ENCODE measurements at regions not wholly inside any gene's neighbourhood (a gene's known extent, or its start where the extent isn't known, plus 50 kb on each side); places are given as distances from the start of the nearest gene placed in this dataset.

GRCh38 chr6:51098791-51099190 lies 280.1 kb downstream of the TFAP2B start:
- TF ChIP-seq CTCF (IDR thresholded peaks at IDR 0.05; ENCODE audit: insufficient read depth, low read depth, low read length) (no peak), EZH2 (IDR thresholded peaks at IDR 0.05; ENCODE audit: insufficient read depth, low read length) (no peak)
